GM21367 (cell line): ENCODE measurements at regions not wholly inside any gene's neighbourhood (a gene's known extent, or its start where the extent isn't known, plus 50 kb on each side); places are given as distances from the start of the nearest gene placed in this dataset.
"Not testable (repeated sequence)": the region's sequence is repeated elsewhere in the genome, so short reads cannot be mapped to it uniquely, and the experiment has no call there.

Experiments used
- ATAC-seq: cut with Tn5 transposase; IDR thresholded peaks from one replicate; pipeline ENCODE4 v1.9.1; 2021; ENCODE audit not compliant: unreplicated experiment

DNA sequence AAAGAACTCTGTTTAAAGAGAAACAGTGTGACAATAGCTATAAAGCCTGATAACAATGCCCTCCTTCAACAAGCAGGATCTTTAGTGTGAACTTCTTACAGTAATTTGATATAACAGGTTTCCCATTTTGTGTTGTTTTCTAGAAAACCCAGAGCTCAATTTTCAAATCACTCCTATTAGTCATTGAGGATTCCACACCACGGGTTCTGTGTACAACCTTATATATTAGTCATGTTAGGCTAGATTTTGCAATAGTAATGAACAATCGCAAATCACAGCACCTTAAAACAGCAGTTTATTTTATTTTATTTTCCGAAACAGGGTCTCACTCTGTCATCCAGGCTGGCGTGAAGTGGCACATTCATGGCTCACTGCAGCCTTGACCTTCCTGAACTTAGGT is 1020.9 kb upstream of the INTU start:
- ATAC-seq, result no peak

DNA sequence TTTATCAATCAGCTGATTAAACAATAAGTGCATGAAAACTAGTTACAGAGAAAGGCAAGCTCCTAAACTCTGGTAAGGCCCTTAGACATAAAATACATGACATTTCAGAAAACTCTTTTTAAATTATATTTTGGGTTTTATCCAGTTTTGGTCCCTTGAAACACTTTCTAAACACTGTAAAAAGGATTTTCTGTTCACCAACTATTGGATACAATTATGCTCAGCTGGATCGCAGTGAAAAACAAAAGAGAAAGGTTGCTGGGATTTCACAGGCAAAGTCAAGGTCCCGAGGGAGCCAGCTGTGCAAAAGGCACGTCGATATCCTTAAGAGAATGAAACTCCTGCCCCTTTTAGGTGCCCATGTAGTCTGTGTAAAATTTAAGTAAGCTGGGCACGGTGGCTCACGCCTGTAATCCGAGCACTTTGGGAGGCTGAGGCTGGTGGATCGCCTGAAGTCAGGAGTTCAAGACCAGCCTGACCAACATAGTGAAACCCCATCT is 1018.4 kb upstream of the INTU start:
- ATAC-seq, result no peak

DNA sequence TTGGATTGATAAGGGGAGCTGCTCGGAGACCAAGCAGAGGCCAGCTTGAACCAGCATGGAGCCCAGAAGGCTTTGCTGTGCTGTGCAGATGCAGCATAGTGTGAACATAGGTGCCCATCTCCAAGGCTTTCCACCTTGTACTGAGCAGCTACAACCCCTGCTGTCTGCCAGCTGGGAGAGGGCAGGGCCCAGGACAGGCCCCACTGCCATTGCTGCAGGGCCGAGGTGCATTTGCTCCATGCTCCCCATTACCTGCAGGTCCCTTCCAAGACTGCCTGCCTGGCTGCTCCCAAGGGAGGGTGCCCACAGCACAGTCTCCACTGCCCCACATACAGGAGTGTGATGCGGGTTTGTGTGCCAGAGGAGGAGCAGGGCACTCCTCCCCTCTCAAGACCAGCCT is 1016.0 kb upstream of the INTU start:
- ATAC-seq, result no peak

DNA sequence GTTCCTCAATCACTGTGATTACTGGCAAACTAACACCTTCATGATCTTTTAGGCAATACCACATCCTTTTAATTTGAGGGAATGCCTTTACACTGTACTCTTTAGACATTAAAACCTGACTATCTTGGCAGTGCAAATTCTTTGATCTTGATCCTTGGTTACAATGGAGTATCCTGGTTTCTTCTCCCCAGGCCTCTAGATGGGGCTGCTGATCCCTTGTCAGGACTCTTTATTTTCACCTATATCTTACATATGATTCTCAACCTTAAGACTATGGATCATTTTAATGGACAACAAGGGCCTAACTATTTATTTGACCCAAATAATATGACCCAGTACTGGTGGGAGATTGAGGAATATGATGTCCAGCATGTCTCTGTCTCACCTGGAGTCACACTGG is 1005.5 kb upstream of the INTU start:
- no peak for ATAC-seq

DNA sequence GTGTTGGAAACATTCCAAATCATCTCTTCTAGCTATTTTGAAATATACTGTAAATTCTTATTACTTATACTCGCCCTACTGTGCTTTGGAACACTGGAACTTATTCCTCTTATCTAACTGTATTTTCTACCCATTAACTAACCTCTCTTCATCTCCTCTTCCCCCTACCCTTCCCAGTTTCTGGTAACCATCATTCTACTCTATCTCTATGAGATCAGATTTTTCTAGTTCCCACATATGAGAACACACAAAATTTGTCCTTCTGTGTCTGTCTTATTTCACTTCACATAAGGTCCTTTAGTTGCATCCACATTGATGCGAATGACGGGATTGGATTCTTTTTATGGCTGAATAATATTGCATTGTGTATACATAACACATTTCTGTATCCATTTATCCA is 1003.8 kb upstream of the INTU start:
- no peak for ATAC-seq

DNA sequence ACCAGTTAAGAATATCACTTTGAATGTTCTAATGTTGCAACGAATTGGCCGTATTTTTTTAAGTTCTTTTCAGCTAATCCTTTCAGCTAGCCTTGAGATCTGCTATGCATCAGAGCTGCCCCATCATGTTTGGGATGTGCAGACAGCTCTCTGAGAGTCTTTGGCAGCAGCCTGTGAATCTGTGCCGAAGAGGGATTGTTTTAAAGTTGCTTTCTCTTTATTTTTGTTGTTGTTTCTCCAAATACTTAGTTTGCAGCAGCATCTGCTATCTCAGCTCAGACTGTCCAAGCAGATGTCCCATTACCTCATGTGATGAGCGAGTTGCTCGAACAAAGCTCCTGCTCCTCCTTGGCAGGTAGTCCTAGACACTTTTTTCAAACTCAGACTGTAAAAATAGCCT is 1002.5 kb upstream of the INTU start:
- ATAC-seq, result no peak

DNA sequence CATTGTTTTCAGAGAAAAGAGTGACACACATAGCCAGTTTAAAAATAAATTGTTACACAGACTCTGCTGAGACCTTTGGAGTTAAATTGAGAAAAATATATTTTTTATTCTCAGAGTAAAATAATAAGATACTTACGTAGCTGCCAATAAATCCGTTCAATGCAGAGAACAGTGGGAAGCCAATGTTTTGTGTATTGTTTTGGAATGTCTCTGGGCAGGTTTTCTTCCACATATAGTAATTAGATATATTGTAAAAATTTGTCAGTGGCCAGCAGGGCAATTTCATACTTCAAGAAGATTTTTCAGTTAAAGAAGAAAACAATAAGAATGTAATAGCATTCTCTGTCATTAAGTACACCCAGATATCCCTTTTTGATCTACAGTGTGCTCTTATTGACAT is 999.5 kb upstream of the INTU start:
- no peak for ATAC-seq

DNA sequence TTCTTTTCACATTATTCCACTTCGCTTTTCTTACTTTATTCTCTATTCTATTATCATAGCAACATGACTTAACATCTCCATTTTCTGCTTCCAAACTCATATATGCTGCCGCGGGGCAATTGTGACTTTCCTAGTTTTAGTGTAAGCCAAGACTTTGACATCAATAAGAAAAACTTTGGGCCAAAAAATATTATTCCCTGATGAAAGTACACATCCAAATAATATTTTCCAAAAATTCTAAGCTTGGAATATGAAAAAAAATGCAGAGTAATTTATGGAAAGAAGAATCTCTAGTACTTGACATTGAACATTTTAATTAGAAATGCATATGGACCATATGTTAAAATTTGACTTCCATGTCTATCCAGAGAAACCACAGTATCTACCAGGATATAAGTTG is 995.1 kb upstream of the INTU start:
- no peak for ATAC-seq

DNA sequence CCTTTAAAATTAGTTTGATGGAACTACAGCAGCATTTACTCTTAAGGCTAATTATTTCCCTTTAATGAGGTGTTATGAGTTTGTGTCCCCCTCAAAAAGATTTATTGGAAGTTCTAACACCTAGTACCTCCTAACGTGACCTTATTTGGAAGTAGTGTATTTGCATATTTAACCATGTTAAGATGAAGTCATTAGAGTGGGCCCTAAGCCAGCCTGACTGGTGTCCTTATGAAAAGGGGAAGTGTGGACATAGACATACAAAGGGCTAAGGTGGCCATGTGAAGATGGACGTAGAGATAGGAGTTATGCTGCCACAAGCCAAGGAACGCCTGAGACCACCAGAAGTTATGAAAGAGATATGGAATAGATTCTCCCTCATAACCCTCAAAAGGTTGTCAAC is 985.4 kb upstream of the INTU start:
- ATAC-seq, result no peak

DNA sequence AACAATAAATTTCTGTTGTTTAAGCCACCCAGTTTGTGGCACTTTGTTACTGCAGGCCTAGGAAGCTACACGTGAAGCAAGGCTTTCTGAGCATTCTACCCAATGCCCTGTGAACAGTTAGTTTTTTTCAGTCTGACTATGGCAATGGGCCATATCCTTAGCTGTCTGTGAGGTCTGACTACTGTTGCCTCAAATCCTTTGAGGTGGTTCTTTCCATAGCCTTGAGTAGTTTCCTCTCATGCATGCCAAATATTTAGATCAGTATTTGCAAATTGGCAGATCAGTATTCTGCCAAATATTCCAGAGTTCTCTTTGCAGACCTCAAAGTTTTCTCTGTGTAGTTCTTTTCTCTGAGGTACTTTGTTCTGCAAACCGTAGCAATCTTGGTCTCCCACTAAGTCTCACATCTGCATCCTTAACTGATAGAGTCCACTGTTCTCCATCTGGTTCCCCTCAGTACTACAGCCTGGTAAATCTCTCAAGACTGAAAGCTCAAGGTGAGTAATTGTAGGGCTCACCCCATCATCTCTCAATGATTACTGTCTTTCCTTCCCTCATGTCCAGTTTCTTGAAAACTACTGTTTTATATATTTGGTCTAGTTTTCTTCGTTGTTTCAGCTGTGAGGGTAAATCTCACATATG is 984.9 kb upstream of the INTU start:
- ATAC-seq, result no peak

DNA sequence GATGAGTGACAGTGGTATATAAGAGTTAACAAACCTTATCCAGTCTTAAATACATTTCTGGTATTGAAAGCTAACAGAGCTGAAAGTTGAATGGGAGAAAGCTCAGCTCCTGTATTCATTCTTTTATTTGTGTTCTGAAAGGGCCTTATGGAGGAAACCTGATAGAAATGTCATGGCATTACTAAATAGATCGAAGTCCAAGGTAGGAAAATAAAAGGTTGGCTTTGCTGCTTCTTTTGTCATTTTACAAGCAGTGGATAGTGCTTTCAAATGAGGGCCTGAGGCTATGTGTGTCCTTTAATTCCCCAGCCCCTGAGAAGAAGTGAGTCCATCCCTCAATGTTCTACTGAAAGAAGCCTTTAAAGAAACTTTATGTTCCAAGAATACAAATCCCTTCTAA is 974.3 kb upstream of the INTU start:
- ATAC-seq, result no peak

DNA sequence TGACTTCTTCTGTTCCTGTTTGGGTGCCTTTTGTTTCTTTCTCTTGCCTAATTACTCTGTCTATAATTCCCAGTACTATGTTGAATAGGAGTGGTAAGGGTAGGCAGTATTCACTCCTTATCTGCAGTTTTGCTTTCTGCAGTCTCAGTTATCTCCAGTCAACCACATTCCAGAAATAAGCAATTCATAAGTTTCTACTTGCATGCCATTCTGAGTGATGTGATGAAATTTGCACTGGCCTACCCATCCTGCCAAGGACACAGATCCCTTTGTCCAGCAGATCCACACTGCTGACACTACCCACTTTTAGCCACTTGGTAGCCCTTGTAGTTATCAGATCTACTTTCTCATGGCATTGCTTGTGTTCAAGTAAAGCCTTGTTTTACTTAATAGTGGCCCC is 971.6 kb upstream of the INTU start:
- no peak for ATAC-seq

DNA sequence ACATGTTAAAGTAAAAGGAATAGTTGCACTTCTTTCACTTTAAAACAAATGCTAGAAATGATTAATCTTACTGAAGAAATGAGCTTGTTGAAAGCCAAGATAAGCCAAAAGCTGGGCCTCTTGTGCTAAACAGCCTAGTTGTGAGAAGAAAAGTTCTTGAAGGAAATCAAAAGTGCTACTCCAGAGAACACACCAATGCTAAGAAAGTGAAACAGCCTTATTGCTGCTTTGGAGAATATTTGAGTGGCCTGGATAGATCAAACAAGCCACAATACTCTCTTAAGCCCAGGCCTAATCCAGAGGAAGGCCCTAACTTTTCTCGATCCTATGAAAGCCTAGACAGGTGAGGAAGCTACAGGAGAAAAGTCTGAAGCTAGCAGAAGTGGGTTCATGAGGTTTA is 967.9 kb upstream of the INTU start:
- no peak for ATAC-seq

DNA sequence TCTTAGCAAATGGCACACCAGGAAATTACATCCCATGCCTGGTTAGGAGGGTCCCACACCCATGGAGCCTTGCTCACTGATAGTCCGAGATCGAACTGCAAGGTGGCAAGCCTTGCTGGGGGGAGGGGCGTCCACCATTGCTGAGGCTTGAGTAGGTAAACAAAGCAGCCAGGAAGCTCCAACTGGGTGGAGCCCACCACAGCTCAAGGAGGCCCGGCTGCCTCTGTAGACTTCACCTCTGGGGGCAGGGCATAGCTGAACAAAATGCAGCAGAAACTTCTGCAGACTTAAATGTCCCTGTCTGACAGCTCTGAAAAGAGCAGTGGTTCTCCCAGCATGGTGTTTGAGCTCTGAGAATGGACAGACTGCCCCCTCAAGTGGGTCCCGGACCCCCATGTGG is 962.7 kb upstream of the INTU start:
- not testable (repeated sequence) for ATAC-seq

DNA sequence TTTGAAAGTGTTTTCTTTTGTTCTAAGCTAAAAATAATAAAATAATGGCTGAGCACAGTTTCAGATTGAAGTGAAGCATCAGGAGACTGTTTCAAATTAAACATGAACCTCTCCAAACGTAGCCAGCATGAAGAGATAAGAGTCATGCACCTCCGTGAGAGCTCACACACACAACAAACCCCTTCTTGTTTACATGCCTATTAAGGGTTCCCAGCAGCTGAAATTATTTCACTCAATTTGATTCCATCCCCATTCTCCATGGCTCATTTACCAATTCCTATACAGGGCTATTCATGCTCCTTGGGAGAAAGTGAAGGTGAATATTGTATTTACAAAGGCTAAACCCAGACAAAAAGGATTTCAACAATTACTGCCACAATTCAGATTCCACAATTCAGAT is 954.1 kb upstream of the INTU start:
- ATAC-seq, result no peak

DNA sequence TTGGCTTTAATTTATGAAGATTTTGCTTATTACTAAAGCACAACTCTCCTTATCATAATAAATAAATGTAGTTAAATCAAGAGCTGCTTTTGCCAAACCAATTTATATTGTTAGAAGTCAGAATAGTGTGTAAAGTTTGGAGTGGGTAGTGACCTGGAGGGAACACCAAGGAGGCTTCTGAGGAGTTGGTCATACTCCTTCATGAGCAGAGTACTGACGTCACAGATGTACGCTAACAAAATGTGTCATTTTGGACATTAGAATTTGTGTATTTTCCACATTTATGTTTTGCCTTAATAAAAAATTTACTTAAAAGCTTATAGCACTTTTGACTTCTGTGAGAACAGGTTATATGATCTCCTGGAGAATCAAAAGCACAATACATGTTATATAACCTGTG is 953.5 kb upstream of the INTU start:
- ATAC-seq, result no peak

DNA sequence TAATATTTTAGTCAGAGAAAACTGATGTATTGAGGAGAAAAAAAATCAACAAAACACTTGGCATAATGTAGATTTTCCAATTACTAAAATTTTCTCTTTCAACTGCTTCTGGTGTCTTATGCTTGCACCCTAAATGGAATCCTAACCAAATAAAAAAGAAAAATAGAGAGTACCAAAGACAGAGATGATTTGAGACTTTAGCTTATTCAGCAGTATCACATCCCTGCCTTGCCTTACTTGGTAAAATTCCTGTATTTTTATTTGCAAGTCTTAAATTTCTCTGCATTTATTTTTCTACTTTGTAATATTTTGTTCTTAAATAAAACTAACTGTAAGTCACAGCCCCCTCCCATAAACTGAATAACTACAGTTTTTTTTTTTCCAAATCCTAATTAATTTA is 950.5 kb upstream of the INTU start:
- ATAC-seq, result no peak

DNA sequence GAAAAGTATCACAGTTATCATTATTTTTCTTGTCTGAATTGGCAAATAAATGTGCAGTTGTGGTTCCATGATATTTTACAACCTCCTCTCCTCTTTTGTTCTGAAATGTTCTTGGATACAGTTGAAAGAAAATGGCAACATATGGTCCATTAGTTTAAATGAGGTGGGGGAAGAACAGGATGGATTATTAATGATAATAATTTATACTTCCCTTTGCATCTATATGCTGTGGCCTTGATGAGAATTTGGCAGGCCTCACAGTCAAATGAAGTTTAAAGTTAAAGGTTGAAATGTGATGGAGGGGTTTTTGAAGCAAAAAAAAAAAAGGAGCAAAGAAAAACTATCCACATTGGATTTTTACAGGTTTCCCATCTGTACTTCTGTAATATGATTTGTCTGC is 946.3 kb upstream of the INTU start:
- no peak for ATAC-seq

DNA sequence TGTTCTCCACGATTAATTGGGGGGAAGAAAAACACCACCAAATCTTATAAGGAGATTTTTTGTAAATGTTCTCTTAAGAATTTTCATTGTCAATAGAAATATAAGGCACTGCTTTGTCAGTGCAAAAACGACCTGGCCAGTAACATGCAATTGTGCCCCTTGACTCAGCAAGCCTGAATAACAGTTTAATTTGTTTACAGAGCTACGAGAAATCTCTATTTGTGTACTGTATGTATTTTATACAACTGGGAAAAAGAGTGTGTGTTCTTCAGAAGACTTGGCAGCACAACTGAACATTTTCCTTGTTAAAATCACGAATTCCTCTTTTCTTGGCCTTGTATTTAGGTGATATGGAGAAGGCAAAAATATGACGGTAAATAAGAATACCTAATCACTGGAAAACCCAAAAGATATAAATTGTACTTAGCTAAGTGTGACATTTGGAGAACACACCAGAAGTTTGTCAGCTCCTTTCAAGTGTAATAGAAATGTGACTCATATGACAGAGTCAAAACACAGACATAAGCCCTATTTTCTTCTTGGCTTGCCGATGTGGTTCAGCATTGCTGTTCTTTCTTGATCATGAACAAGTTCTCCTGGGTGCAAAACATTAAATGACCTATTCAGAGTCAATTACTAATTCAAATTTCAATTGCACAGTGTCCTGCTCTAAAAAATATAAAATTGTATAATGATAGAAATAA is 945.0 kb upstream of the INTU start:
- ATAC-seq, result no peak

DNA sequence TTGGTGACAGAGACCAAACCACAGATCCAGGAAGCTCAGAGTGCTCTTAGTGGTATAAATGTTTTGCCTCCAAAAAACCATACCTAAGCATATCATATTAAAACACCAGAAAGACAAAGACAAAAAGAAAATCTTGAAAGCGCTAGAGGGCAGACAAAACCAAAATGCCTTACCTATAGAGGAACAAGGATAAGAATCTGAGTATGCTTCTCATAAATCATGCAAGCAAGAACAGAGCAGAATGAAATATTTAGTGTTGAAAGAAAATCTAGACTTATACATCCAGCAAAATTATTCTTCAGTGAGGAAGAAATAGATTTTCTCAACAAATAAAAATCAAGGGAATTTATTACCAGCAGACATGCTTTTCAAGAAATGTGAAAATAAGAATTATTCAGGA is 941.0 kb upstream of the INTU start:
- no peak for ATAC-seq

DNA sequence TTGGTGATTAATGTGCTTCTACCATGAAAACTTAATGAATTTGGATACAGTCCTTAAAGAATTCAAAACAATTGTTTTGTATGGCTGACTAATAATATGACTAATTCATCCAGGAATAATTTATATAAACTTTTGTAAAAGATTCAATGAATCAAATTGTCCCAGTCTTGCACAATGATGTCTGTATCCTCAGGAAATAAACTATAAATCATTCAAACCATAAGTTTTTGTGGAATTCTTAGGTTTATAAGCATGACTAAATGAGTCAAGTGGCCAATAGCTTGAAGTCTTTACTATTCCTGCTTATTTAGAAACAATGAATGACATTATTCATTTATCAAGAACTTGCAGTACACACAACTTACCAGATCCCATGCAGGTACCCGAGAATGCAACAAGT is 935.0 kb upstream of the INTU start:
- ATAC-seq, result no peak

DNA sequence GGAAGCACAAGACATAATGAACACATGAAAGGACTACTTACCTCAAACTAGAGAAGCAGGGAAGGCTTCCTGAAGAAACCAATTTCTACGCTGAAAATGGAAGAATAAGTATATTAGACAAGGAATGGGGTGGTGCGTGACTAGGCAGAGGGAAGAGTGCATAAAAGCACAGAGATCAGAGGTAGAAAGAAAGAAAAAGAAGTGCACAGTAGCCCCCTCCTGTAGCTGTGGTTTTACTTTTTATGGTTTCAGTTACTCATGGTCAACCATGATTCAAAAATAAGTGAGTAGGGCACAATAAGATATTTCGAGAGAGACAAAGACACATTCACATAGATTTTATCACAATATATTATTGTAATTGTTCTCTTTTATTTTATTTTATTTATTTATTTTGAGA is 934.5 kb upstream of the INTU start:
- ATAC-seq, result no peak

DNA sequence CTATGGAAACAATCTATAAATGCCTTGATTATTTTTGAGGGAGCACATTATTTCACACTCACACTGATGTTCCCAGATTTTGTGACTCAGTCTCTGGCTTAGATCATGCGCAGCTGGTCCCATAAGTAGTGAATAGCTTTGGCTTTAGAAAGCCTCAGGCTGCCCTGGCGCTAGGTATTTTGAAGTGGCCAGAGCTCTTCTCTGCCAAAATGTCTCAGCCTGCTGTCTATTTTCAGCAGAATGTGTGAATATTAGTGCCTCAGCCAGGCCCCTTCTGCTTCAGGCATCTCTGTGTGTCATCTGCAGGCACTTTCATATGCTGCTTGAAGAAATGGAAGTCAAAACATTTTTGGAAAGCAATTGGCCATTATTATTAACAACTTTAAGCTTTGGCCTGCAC is 931.0 kb upstream of the INTU start:
- no peak for ATAC-seq
